ENCODE measurements at regions not wholly inside any gene's neighbourhood (a gene's known extent, or its start where the extent isn't known, plus 50 kb on each side); places are given as distances from the start of the nearest gene placed in this dataset.

DNA sequence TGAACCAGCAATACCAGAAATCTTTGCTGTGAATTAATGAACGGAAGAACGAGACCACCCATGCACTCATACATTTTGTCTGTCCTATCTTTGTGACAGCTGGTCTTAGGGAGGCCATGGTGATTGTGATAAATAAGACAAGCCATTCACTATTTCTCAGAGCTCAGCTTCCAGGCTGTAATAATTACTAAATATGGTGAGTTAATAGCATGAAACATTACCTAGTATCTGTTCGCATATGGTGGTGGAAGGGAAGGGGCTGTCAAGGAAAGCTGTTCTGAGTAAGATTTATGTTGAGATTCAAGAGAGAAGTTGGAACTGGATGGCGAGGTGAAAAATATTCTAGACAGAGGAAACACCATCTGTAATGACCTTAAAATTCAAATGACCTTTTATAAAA is 719.0 kb upstream of the ZNF385D start:
- Histone ChIP-seq H3K36me3 (replicated peaks in 1 of 2; ENCODE audit: control insufficient read depth in 1 of 2, insufficient read depth in 2 of 2, low read length in 2 of 2) (no peaks in the 10 kb centered on the region), H3K4me1 (ENCODE audit: insufficient read depth, low read length) (no peaks in the 10 kb centered on the region), H3K9me3 (ENCODE audit: low read length) (no peaks in the 10 kb centered on the region; the same call in 1 of the 2 replicates), H3K27ac (ENCODE audit: extremely low read length, insufficient read depth, low read length) (no peak overlapping the region), H3K4me2 (ENCODE audit: low read depth, low read length) (no peak overlapping the region), H3K9ac (ENCODE audit: insufficient read depth, low read depth, low read length) (no peak overlapping the region), H3K4me3 (replicated peaks in 1 of 3; ENCODE audit: insufficient read depth in 1 of 3, low read depth in 2 of 3, low read length in 3 of 3) (no peak overlapping the region), H3K27me3 (ENCODE audit: control insufficient read depth in 1 of 2, insufficient read depth in 2 of 2, low read length in 2 of 2) (no peaks in the 10 kb centered on the region), H3K79me2 (ENCODE audit: insufficient read depth, low read length) (no peaks in the 10 kb centered on the region), H4K20me1 (ENCODE audit: insufficient read depth, low read length) (no peaks in the 10 kb centered on the region), H2AFZ (ENCODE audit: low read length) (no peak overlapping the region)
- no peak for ATAC-seq
- FAIRE-seq = no peak
- in situ Hi-C loops (cut with HindIII; ENCODE audit: extremely low pct_ligation_motif_present, low pct_unique_long_range_greater_than_20kb) = no loop called here
- TF ChIP-seq GABPB1 (CRISPR knock-in tag; IDR thresholded peaks at IDR 0.05) (no peak), HOXA3 (CRISPR knock-in tag; IDR thresholded peaks at IDR 0.05) (no peak), MAFF (IDR thresholded peaks at IDR 0.05; ENCODE audit: low read depth, low read length) (no peak), ZNF616 (CRISPR knock-in tag; IDR thresholded peaks at IDR 0.05; ENCODE audit: low read depth) (no peak), TP53 (CRISPR knock-in tag; conservative IDR thresholded peaks at IDR 0.05) (no peak), RCOR2 (CRISPR knock-in tag; IDR thresholded peaks at IDR 0.05) (no peak), NRL (CRISPR knock-in tag; IDR thresholded peaks at IDR 0.05; ENCODE audit: borderline replicate concordance) (no peak)
- TF ChIP-seq, protein P1, sequence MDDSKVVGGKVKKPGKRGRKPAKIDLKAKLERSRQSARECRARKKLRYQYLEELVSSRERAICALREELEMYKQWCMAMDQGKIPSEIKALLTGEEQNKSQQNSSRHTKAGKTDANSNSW (CRISPR knock-in tag; IDR thresholded peaks at IDR 0.05; ENCODE audit: borderline replicate concordance) = no peak
- DNase-seq (ENCODE audit: low spot score) = no peak
- BruUV-seq (replicated peaks) = no TSS peak
- CTCF ChIA-PET (ENCODE audit: low intra/inter-chr PET ratio, low total read pairs) = no interaction called here
- intact Hi-C loops (cut with micrococcal nuclease; ENCODE audit: unreplicated experiment) = no loop called here
- 3% methylated on average over 4 of the region's 4 CpGs for WGBS (ENCODE audit: low lambda C conversion rate)
- POLR2A ChIA-PET = no interaction called here

- Histone ChIP-seq H2AFZ (ENCODE audit: low read length) (no peak overlapping the region), H3K27me3 (ENCODE audit: control insufficient read depth in 1 of 2, insufficient read depth in 2 of 2, low read length in 2 of 2) (no peaks in the 10 kb centered on the region), H3K4me1 (ENCODE audit: insufficient read depth, low read length) (no peaks in the 10 kb centered on the region), H3K4me3 (replicated peaks in 1 of 3; ENCODE audit: insufficient read depth in 1 of 3, low read depth in 2 of 3, low read length in 3 of 3) (no peak overlapping the region), H3K9ac (ENCODE audit: insufficient read depth, low read depth, low read length) (no peak overlapping the region), H3K9me3 (ENCODE audit: low read length) (no peaks in the 10 kb centered on the region; the same call in 1 of the 2 replicates), H3K79me2 (ENCODE audit: insufficient read depth, low read length) (no peaks in the 10 kb centered on the region), H3K4me2 (ENCODE audit: low read depth, low read length) (no peak overlapping the region), H3K36me3 (replicated peaks in 1 of 2; ENCODE audit: control insufficient read depth in 1 of 2, insufficient read depth in 2 of 2, low read length in 2 of 2) (no peaks in the 10 kb centered on the region), H3K27ac (ENCODE audit: extremely low read length, insufficient read depth, low read length) (no peak overlapping the region), H4K20me1 (ENCODE audit: insufficient read depth, low read length) (no peaks in the 10 kb centered on the region)
- no peak for FAIRE-seq
- intact Hi-C loops (cut with micrococcal nuclease; ENCODE audit: unreplicated experiment) (no loop called here), in situ Hi-C loops (cut with HindIII; ENCODE audit: extremely low pct_ligation_motif_present, low pct_unique_long_range_greater_than_20kb) (no loop called here)
- DNase-seq (ENCODE audit: low spot score) = no peak
- no peak for ATAC-seq
- WGBS (ENCODE audit: low lambda C conversion rate) = 1% methylated on average over 4 of the region's 4 CpGs
- ChIA-PET CTCF (ENCODE audit: low intra/inter-chr PET ratio, low total read pairs) (no interaction called here), POLR2A (no interaction called here)
- BruUV-seq (replicated peaks) = no TSS peak
- no peak for TF ChIP-seq ONECUT2 (CRISPR knock-in tag; IDR thresholded peaks at IDR 0.05)
- TF ChIP-seq ZNF451 (CRISPR knock-in tag; IDR thresholded peaks at IDR 0.05) = no peak
- no peak for TF ChIP-seq MTERF4 (CRISPR knock-in tag; IDR thresholded peaks at IDR 0.05)
- TF ChIP-seq REXO4 (CRISPR knock-in tag; IDR thresholded peaks at IDR 0.05; ENCODE audit: borderline replicate concordance) = no peak
- no peak for TF ChIP-seq ZKSCAN8 (CRISPR knock-in tag; IDR thresholded peaks at IDR 0.05; ENCODE audit: borderline replicate concordance)
- no peak for TF ChIP-seq FOXP1 (IDR thresholded peaks at IDR 0.05)
- no peak for TF ChIP-seq FOXP1 (CRISPR knock-in tag; IDR thresholded peaks at IDR 0.05)
- no peak for TF ChIP-seq ZNF768 (CRISPR knock-in tag; IDR thresholded peaks at IDR 0.05)
- TF ChIP-seq ZFAT (CRISPR knock-in tag; conservative IDR thresholded peaks at IDR 0.05) = no peak
- TF ChIP-seq, protein P2, sequence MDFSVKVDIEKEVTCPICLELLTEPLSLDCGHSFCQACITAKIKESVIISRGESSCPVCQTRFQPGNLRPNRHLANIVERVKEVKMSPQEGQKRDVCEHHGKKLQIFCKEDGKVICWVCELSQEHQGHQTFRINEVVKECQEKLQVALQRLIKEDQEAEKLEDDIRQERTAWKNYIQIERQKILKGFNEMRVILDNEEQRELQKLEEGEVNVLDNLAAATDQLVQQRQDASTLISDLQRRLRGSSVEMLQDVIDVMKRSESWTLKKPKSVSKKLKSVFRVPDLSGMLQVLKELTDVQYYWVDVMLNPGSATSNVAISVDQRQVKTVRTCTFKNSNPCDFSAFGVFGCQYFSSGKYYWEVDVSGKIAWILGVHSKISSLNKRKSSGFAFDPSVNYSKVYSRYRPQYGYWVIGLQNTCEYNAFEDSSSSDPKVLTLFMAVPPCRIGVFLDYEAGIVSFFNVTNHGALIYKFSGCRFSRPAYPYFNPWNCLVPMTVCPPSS (IDR thresholded peaks at IDR 0.05) = no peak
- no peak for TF ChIP-seq ADNP (CRISPR knock-in tag; IDR thresholded peaks at IDR 0.05)
- no peak for TF ChIP-seq ZNF382 (CRISPR knock-in tag; IDR thresholded peaks at IDR 0.05; ENCODE audit: borderline replicate concordance)
Measured at GRCh38 chr3:22471557-22471956, 720.5 kb upstream of the ZNF385D start.

All from HepG2 (cell line).